CD4-positive, alpha-beta T cell (primary cell): ENCODE measurements at regions not wholly inside any gene's neighbourhood (a gene's known extent, or its start where the extent isn't known, plus 50 kb on each side); places are given as distances from the start of the nearest gene placed in this dataset.
"Not testable (repeated sequence)": the region's sequence is repeated elsewhere in the genome, so short reads cannot be mapped to it uniquely, and the experiment has no call there.

ENCODE experiments used
- ATAC-seq: fragments of 200-7000 bp; cut with Tn5 transposase; one replicate; pipeline ENCODE4 v1.10.0; 2022; ENCODE audit warnings: mild to moderate bottlenecking; ENCODE audit not compliant: poor library complexity
- CTCF ChIA-PET: fragments of 350-600 bp; sonication (Branson Sonifier 250); formaldehyde crosslinking; loops from one replicate; lab custom pipeline; 2021; ENCODE audit warnings: antibody characterized with exemption, inconsistent platforms; lab: Charles Lee
- POLR2A ChIA-PET: fragments of 350-600 bp; sonication (Branson Sonifier 250); formaldehyde crosslinking; loops from one replicate; lab custom pipeline; 2021; ENCODE audit warnings: antibody characterized with exemption, inconsistent platforms; lab: Charles Lee
- DNase-seq, 14 experiments: peaks; one replicate each; pipeline ENCODE4 v3.0.0-alpha.2; 2013 to 2020; ENCODE audit warnings: mixed read lengths in 2 of 14
- H3K27ac ChIP-seq, 2 donors: one replicate each; pipeline versions ENCODE4 v1.5.1 to v1.7.0; 2013; ENCODE audit warnings: low read length in 2 of 2, low read depth in 1 of 2, mild to moderate bottlenecking in 1 of 2
- H3K27me3 ChIP-seq, 2 experiments: 1 replicate in 1 of 2; 2 replicates in 1 of 2; pipeline versions ENCODE4 v1.6.1 to v1.7.0; 2013; ENCODE audit warnings: low read length in 2 of 2, control low read depth in 1 of 2, mild to moderate bottlenecking in 1 of 2, moderate library complexity in 1 of 2; ENCODE audit not compliant: insufficient read depth in 2 of 2, control insufficient read depth in 1 of 2
- H3K36me3 ChIP-seq: one replicate; pipeline ENCODE4 v1.6.1; 2013; ENCODE audit warnings: low read length, control low read depth; ENCODE audit not compliant: insufficient read depth
- H3K4me1 ChIP-seq: one replicate; pipeline ENCODE4 v1.6.1; 2013; ENCODE audit warnings: low read length, control low read depth; ENCODE audit not compliant: insufficient read depth
- H3K4me3 ChIP-seq: one replicate; pipeline ENCODE4 v1.5.1; 2013; ENCODE audit warnings: mild to moderate bottlenecking, low read length, moderate library complexity
- H3K9me3 ChIP-seq, 2 experiments: 1 replicate in 1 of 2; 2 replicates in 1 of 2; pipeline versions ENCODE4 v1.6.1 to v1.7.0; 2013; ENCODE audit warnings: low read length in 2 of 2, mild to moderate bottlenecking in 2 of 2, control low read depth in 1 of 2, moderate library complexity in 1 of 2; ENCODE audit not compliant: control insufficient read depth in 1 of 2, insufficient read depth in 1 of 2
- H3K27ac Mint-ChIP-seq: one replicate; pipeline ENCODE4 v1.8.0; 2020; ENCODE audit warnings: mixed read lengths
- H3K27me3 Mint-ChIP-seq: one replicate; pipeline ENCODE4 v1.8.0; 2021; ENCODE audit warnings: mixed read lengths
- H3K36me3 Mint-ChIP-seq: one replicate; pipeline ENCODE4 v1.8.0; 2021; ENCODE audit warnings: low read depth, mixed read lengths
- H3K4me1 Mint-ChIP-seq: one replicate; pipeline ENCODE4 v1.8.0; 2021; ENCODE audit warnings: low read depth, mixed read lengths
- H3K4me3 Mint-ChIP-seq: one replicate; pipeline ENCODE4 v1.8.0; 2020; ENCODE audit warnings: mild to moderate bottlenecking, mixed read lengths
- H3K9me3 Mint-ChIP-seq: one replicate; pipeline ENCODE4 v1.8.0; 2020; ENCODE audit warnings: mixed read lengths
- CTCF ChIP-seq: fragments of 200-600 bp; IDR thresholded peaks from one replicate; pipeline ENCODE4 v1.8.0; 2022; ENCODE audit warnings: antibody characterized with exemption, mild to moderate bottlenecking
- intact Hi-C, 2 experiments: fragments of 100-400 bp; cut with DNase I in 1 of 2; cut with micrococcal nuclease in 1 of 2; formaldehyde crosslinking; loops; one replicate each; pipeline versions ENCODE4 v1.15.1 to v1.9.0; 2023 to 2025; cut with DNase I, micrococcal nuclease

- CTCF ChIA-PET, result interaction anchor here (2.0 kb wide), 1 partner anchor 34 kb away, joined by 4 read pairs; no protein-coding TSS in a partner anchor
- no peak overlapping the region for H3K27ac Mint-ChIP-seq
- H3K4me3 Mint-ChIP-seq, result no peak overlapping the region
- Histone ChIP-seq H3K9me3 (no peaks in the 10 kb centered on the region), H3K27me3 (no peaks in the 10 kb centered on the region), H3K36me3 (peaks cover 26% of the 10 kb centered on the region), H3K4me1 (no peaks in the 10 kb centered on the region), H3K27ac (no peak overlapping the region), H3K4me3 (no peak overlapping the region)
- intact Hi-C loops, result no loop called here
- no peak for TF ChIP-seq CTCF
- peaks cover 33% of the 10 kb centered on the region for H3K36me3 Mint-ChIP-seq
- H3K27me3 Mint-ChIP-seq, result no peaks in the 10 kb centered on the region
- H3K4me1 Mint-ChIP-seq, result peaks cover 19% of the 10 kb centered on the region
- H3K9me3 Mint-ChIP-seq, result no peaks in the 10 kb centered on the region
- ATAC-seq (no peak), DNase-seq (no peak)
- POLR2A ChIA-PET, result interaction anchor here (1.4 kb wide), 1 partner anchor 8 kb away, joined by 4 read pairs; no protein-coding TSS in a partner anchor
Observed at GRCh38 chr5:18732556-18733479, 1098.6 kb downstream of the TAF11L14 start.

- Mint-ChIP-seq H3K27ac (no peak overlapping the region), H3K9me3 (no peaks in the 10 kb centered on the region), H3K4me1 (peaks cover 43% of the 10 kb centered on the region), H3K4me3 (no peak overlapping the region), H3K36me3 (peaks cover 47% of the 10 kb centered on the region), H3K27me3 (no peaks in the 10 kb centered on the region)
- CTCF ChIA-PET, result no interaction called here
- peaks cover 26% of the 10 kb centered on the region for H3K36me3 ChIP-seq
- no peak for TF ChIP-seq CTCF
- ATAC-seq, result no peak
- no peaks in the 10 kb centered on the region for H3K27me3 ChIP-seq
- no peaks in the 10 kb centered on the region for H3K4me1 ChIP-seq
- no peak for DNase-seq
- POLR2A ChIA-PET, result interaction anchor here (1.1 to 1.3 kb wide), 2 partner anchors 10 to 12 kb away, joined by 3 read pairs; no protein-coding TSS in a partner anchor
- no peak overlapping the region for H3K4me3 ChIP-seq
- no peaks in the 10 kb centered on the region for H3K9me3 ChIP-seq
- intact Hi-C loops, result no loop called here
- no peak overlapping the region for H3K27ac ChIP-seq
Observed at GRCh38 chr5:18736051-18736398, 1101.8 kb downstream of the TAF11L14 start.

GRCh38 chr5:18736736-18737135, 1102.5 kb downstream of the TAF11L14 start:
- H3K9me3 ChIP-seq, H3K27me3 Mint-ChIP-seq, H3K4me1 ChIP-seq, H3K27ac ChIP-seq, H3K4me3 ChIP-seq, ATAC-seq, H3K9me3 Mint-ChIP-seq, DNase-seq, H3K27me3 ChIP-seq, H3K27ac Mint-ChIP-seq, intact Hi-C loops, CTCF ChIA-PET, H3K4me3 Mint-ChIP-seq: not testable (repeated sequence)
- H3K36me3 ChIP-seq, result peaks cover 25% of the 10 kb centered on the region
- POLR2A ChIA-PET, result interaction anchor here (1.1 to 1.3 kb wide), 2 partner anchors 9 to 11 kb away, joined by 3 read pairs; no protein-coding TSS in a partner anchor
- peaks cover 45% of the 10 kb centered on the region for H3K36me3 Mint-ChIP-seq
- H3K4me1 Mint-ChIP-seq, result peaks cover 50% of the 10 kb centered on the region
